HG02970 (cell line): ENCODE measurements at regions not wholly inside any gene's neighbourhood (a gene's known extent, or its start where the extent isn't known, plus 50 kb on each side); places are given as distances from the start of the nearest gene placed in this dataset.

Source experiments
- ATAC-seq: cut with Tn5 transposase; IDR thresholded peaks from one replicate; pipeline ENCODE4 v1.9.1; 2021; ENCODE audit warnings: mild to moderate bottlenecking, moderate library complexity, moderate number of reproducible peaks; ENCODE audit not compliant: unreplicated experiment, low FRiP score

- ATAC-seq: no peak
Observed at GRCh38 chr2:81299841-81300240, 995.3 kb upstream of the LRRTM1 start.

GRCh38 chr2:81290846-81291245, 986.3 kb upstream of the LRRTM1 start:
- no peak for ATAC-seq

- no peak for ATAC-seq
Observed at GRCh38 chr2:81283081-81283480, 978.5 kb upstream of the LRRTM1 start.

GRCh38 chr2:81282151-81282769, 977.7 kb upstream of the LRRTM1 start:
- ATAC-seq: no peak

- ATAC-seq: no peak
Observed at GRCh38 chr2:81276595-81276994, 972.0 kb upstream of the LRRTM1 start.

GRCh38 chr2:81266106-81266505, 961.6 kb upstream of the LRRTM1 start:
- ATAC-seq: no peak

- no peak for ATAC-seq
Observed at GRCh38 chr2:81263989-81264388, 959.4 kb upstream of the LRRTM1 start.

GRCh38 chr2:81260320-81260719, 955.8 kb upstream of the LRRTM1 start:
- no peak for ATAC-seq

- ATAC-seq: no peak
Observed at GRCh38 chr2:81250270-81250669, 945.7 kb upstream of the LRRTM1 start.

- ATAC-seq: no peak
Observed at GRCh38 chr2:81249152-81249551, 944.6 kb upstream of the LRRTM1 start.

GRCh38 chr2:81247648-81248047, 943.1 kb upstream of the LRRTM1 start:
- no peak for ATAC-seq

- ATAC-seq: no peak
Observed at GRCh38 chr2:81242501-81242900, 937.9 kb upstream of the LRRTM1 start.

GRCh38 chr2:81238462-81238861, 933.9 kb upstream of the LRRTM1 start:
- ATAC-seq: no peak

GRCh38 chr2:81235601-81236000, 931.0 kb upstream of the LRRTM1 start:
- ATAC-seq: no peak

- ATAC-seq: no peak
Observed at GRCh38 chr2:81234711-81235110, 930.2 kb upstream of the LRRTM1 start.

- ATAC-seq: no peak
Observed at GRCh38 chr2:81225756-81226155, 921.2 kb upstream of the LRRTM1 start.

GRCh38 chr2:81213598-81213997, 909.0 kb upstream of the LRRTM1 start:
- no peak for ATAC-seq

GRCh38 chr2:81206216-81206615, 901.7 kb upstream of the LRRTM1 start:
- no peak for ATAC-seq

GRCh38 chr2:81196933-81197628, 892.5 kb upstream of the LRRTM1 start:
- ATAC-seq: no peak

- no peak for ATAC-seq
Observed at GRCh38 chr2:81196383-81196851, 891.9 kb upstream of the LRRTM1 start.

- ATAC-seq: no peak
Observed at GRCh38 chr2:81195774-81196382, 891.3 kb upstream of the LRRTM1 start.
